Activated gamma-delta T cell treated with anti-CD3 and anti-CD28 coated beads, Interleukin-2, amount 50 U/mL, for 16 hours (primary cell): ENCODE measurements at regions not wholly inside any gene's neighbourhood (a gene's known extent, or its start where the extent isn't known, plus 50 kb on each side); places are given as distances from the start of the nearest gene placed in this dataset.
"Not testable (repeated sequence)": the region's sequence is repeated elsewhere in the genome, so short reads cannot be mapped to it uniquely, and the experiment has no call there.

Source experiments
- DNase-seq: peaks from one replicate; pipeline ENCODE4 v3.0.0-alpha.2; 2020; ENCODE audit warnings: low read depth

- DNase-seq = not testable (repeated sequence)
Measured at GRCh38 chr18:8913606-8914403, 188.7 kb upstream of the NDUFV2 start.

- not testable (repeated sequence) for DNase-seq
Measured at GRCh38 chr18:8914404-8915264, 187.9 kb upstream of the NDUFV2 start.

GRCh38 chr18:8920856-8921787 is 181.4 kb upstream of the NDUFV2 start:
- not testable (repeated sequence) for DNase-seq

- no peak for DNase-seq
Measured at GRCh38 chr18:8926464-8926863, 176.0 kb upstream of the NDUFV2 start.

DNA sequence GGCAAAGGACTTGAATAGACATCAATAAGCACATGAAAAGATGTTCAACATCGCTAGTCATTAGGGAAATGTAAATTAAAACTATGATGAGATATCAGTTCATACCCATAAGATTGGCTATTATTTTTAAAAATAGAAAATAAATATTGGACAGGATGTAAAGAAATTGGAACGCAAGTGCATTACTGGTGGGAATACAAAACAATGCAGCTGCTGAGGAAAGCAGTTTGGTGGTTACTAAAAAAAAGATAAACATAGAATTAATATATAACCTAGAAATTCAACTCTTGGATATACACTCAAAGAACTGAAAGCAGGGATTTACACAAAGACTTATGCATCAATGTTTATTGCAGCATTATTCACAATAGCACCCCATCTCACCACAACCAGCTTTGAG is 174.5 kb upstream of the NDUFV2 start:
- no peak for DNase-seq

DNA sequence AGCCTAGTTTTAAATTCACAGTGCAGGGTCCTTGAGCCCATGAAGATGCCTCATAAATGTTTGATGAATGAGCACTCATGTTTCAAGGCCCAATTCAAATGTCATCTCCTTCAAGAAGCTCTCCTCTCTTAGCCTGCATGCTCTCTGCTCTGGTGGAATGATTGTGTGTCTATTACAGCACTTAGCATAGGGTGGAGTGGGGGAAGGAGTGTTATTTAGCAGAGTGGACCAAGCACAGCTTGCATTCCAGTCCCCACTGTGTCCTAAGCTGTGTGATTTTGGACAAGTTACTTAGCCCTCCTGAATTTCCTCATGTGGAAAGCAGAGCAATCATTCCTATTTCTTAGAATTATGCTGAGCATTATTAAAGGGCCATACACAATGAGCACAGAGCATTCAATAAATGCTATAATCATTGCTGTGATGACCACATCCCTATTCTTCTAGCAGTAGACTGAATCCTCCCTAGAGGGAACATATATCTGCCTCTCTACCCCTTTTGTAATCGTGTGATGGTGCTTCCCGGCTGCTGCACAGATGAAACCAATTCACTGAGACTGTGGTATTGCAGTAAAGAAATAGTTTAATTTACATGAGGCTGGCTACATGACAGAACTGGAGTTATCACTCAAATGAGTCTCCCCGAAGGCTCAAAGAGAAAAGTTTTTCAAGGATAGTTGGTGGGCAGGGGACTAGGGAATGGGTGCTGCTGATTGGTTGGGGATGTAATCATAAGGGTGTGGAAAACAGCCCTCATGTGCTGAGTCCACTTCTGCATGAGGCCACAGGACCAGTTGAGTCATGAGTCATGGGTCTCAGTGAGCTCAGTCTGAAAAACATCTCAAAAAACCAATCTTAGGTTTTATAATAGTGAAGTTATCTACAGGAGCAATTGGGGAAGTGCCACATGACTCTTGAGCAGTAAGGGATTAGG is 173.4 kb upstream of the NDUFV2 start:
- no peak for DNase-seq

DNA sequence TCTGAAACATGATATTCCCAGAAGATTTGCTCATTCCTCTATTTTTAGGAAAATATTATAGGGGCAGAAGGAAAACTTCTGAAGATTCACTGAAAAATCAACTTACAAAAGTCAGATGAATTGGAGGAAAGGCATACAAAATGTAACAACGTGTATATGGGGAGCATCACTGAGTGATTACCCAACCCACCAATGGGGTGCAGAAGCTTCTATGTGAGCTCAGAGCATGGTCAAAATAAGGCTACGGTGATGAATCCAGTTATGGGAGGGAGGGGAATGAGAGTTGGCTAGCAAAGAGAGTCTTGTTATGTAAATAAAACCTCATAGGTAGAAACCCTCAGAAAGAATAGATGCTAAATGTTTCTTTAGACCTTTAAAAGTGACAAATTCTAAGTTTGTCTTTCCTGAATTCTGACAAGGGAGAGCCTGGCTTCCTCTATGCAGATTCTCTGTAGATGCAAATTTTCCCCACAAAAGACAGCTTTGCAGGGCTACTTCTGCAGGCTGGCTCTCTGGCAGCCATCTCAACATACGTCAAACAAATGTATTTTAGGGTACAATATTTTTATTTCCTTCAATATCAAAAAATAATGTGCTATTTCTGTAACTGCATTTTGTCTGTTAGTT is 171.4 kb upstream of the NDUFV2 start:
- DNase-seq = no peak

DNA sequence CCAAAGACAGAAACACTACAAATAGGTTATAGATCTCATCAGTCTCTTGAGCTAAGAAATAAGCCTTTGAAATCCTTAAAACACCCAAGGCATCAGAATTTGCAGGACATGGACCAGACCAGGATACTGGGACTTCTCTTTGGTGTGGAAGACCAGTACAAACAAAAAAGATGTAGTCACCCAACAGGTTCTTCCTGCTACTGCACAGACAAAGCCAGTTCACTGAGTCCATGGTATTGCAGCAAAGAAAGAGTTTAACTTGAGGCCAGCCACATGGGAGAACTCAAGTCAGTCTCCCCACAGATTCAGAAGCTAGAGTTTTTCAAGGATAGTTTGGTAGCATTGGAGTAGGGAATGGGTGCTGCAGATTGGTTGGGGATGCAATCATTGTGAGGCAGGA is 169.6 kb upstream of the NDUFV2 start:
- DNase-seq = no peak

DNA sequence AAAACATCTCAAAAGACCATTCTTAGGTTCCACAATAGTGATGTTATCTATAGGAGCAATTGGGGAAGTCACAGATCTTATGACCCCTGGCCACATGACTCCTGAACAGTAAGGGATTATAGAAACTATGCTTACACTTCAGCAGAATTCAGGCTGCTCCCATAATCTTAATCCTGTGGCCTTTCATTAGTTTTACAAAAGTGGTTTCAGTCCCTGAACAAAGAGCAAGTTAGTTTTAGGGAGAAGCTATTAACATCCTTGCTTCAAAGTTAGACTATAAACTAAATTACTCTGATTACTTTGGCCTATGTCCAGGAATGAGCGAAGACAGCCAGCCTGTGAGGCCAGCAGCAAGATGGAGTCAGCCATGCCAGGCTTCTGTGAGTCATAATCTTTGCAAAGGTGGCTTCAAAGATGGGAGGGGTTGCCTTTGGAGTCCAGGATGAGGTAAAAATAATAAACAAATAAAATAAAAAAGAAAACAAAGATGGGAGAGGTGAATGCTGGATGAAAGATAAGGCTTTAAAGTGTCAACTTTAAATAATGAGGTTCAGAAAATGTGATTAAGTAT is 168.7 kb upstream of the NDUFV2 start:
- DNase-seq = no peak

GRCh38 chr18:8935346-8935745 is 167.2 kb upstream of the NDUFV2 start:
- DNase-seq = not testable (repeated sequence)

GRCh38 chr18:8936619-8937018 is 165.9 kb upstream of the NDUFV2 start:
- no peak for DNase-seq

DNA sequence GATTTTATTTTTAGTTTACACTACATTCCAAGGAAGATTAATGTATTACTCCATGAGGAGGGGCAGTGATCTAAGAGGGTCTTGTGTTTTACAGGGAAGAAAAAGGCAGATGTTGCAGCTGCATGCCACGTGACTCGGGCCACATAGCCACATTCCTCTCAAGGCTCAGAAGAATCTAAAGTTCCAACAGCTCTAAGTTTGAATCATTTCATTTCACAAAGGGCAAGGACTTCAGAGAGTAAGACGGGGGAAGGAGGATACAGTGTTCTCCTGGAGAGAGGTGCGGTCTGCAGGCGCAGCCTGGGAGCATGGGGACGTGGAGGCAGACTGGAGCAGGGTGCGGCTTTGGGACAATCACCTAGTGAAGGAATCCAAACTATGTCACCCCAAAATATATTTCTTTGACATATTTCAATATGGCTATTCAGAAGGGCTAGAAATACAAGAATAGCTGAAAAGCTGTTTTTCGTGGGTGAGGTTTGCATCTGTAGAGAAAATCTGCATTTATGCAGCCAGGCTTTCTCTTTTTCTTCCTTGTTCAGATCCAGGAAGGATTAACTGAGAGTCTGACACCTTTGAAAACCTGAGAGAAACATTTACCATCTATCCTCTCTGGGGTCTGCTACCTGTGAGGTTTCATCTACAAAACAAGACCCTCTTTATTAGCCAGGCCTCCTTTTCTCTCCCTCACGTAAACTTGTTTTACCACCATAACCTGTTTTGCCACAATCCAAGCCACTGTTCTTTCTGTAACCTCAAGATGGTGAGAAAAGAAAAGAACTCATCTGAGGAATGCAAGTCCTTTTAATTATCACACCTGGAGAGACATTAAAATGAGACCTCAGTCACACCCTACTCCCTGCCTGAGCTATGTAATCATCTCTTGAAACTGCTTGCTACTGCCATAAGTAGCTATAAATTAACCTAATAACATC is 165.1 kb upstream of the NDUFV2 start:
- no peak for DNase-seq

GRCh38 chr18:8938817-8939216 is 163.7 kb upstream of the NDUFV2 start:
- no peak for DNase-seq

GRCh38 chr18:8942021-8942908 is 160.2 kb upstream of the NDUFV2 start:
- no peak for DNase-seq

DNA sequence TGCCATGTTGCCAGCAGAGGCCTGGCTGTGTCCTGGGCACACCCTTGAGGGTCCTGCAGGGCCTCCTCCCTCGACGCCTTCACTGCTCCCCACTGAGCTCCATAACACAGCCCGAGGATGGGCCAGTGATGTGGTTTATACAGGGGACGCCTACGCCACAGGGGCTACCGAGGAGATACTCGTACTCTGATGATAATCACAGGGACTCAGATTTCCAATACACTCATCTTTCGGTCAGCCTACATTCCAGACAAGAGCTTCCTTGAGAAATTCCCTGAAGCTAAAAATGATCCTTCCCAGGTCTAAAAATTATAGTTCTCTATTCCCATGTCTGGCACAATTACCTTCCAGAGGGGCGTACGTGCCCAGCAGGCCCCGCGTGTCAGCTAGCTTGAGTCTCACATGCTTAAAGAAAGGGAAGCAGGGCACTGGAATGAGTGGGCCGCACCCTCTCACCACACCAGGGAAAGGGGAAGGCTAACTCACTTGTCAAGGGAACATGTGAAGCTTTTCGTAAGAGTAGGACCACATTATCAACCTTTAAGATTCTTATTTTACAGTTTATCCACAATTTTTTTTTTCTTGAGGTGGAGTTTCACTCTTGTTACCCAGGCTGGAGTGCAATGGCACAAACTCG is 159.5 kb upstream of the NDUFV2 start:
- no peak for DNase-seq

- DNase-seq = no peak
Measured at GRCh38 chr18:8943900-8944870, 158.3 kb upstream of the NDUFV2 start.
